Esophagus squamous epithelium (tissue), 4 donors: ENCODE measurements at regions not wholly inside any gene's neighbourhood (a gene's known extent, or its start where the extent isn't known, plus 50 kb on each side); places are given as distances from the start of the nearest gene placed in this dataset.

Experiments used
- POLR2A ChIP-seq, 4 donors: fragments of 450-650 bp; IDR thresholded peaks; one replicate each; pipeline ENCODE4 v1.6.1; 2017; ENCODE audit warnings: antibody characterized with exemption in 4 of 4, mild to moderate bottlenecking in 4 of 4, moderate library complexity in 3 of 4
- TF ChIP-seq, protein P1 (sequence below), 6 experiments: fragments of 450-650 bp in 4 of 6; fragments of 200-600 bp in 2 of 6; sonication (generic) in 2 of 6; IDR thresholded peaks; one replicate each; pipeline ENCODE4 v1.5.1; 2016 to 2019; ENCODE audit warnings: antibody characterized with exemption in 6 of 6, mild to moderate bottlenecking in 4 of 6, moderate library complexity in 4 of 6

DNA sequence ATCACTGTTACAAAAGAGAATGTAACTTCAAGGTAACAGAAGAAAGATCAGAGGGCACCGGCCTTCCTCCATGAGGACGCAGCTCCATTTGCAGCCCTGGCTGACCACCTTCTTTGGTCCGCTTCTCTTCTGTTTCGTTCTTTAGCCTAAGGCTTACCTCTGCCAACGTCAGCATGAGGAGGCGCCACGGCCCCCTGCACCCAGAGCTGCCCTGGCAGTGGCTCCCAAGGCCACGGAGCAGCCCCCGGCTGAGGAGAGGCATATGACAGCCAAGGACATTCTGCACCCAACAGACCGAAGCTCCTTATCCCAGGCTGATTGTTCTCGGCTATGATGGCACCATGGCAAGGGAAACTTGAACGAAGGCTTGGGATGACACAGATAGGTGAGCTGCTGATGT lies 250.3 kb downstream of the TOMM20 start:
- TF ChIP-seq POLR2A (IDR thresholded peaks at IDR 0.05) = no peak
- TF ChIP-seq, protein P1, sequence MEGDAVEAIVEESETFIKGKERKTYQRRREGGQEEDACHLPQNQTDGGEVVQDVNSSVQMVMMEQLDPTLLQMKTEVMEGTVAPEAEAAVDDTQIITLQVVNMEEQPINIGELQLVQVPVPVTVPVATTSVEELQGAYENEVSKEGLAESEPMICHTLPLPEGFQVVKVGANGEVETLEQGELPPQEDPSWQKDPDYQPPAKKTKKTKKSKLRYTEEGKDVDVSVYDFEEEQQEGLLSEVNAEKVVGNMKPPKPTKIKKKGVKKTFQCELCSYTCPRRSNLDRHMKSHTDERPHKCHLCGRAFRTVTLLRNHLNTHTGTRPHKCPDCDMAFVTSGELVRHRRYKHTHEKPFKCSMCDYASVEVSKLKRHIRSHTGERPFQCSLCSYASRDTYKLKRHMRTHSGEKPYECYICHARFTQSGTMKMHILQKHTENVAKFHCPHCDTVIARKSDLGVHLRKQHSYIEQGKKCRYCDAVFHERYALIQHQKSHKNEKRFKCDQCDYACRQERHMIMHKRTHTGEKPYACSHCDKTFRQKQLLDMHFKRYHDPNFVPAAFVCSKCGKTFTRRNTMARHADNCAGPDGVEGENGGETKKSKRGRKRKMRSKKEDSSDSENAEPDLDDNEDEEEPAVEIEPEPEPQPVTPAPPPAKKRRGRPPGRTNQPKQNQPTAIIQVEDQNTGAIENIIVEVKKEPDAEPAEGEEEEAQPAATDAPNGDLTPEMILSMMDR (IDR thresholded peaks at IDR 0.05) = no peak
